Tibial artery (tissue), 4 donors: ENCODE measurements at regions not wholly inside any gene's neighbourhood (a gene's known extent, or its start where the extent isn't known, plus 50 kb on each side); places are given as distances from the start of the nearest gene placed in this dataset.
"Not testable (repeated sequence)": the region's sequence is repeated elsewhere in the genome, so short reads cannot be mapped to it uniquely, and the experiment has no call there.

ENCODE experiments used
- DNase-seq, 2 donors: peaks; one replicate each; pipeline ENCODE4 v3.0.0-alpha.2; 2019
- H3K27ac ChIP-seq, 2 donors: fragments of 200-600 bp; sonication (generic) in 1 of 2; 1 replicate in 1 of 2; 2 replicates in 1 of 2; pipeline ENCODE4 v1.5.1; 2018 to 2019; ENCODE audit warnings: mild to moderate bottlenecking in 1 of 2
- H3K27me3 ChIP-seq, 2 donors: fragments of 200-600 bp; sonication (generic) in 1 of 2; one replicate each; pipeline versions ENCODE4 v1.5.1 to v1.6.0; 2016 to 2019
- H3K36me3 ChIP-seq, 3 donors: fragments of 200-600 bp; sonication (generic) in 2 of 3; one replicate each; pipeline ENCODE4 v1.5.1; 2016 to 2019; ENCODE audit warnings: mild to moderate bottlenecking in 2 of 3
- H3K4me1 ChIP-seq, 4 donors: fragments of 200-600 bp; sonication (generic) in 2 of 4; 1 replicate in 3 of 4; 2 replicates in 1 of 4; pipeline ENCODE4 v1.5.1; 2016 to 2019
- H3K4me3 ChIP-seq, 2 donors: fragments of 200-600 bp; sonication (generic) in 1 of 2; 1 replicate in 1 of 2; 2 replicates in 1 of 2; pipeline ENCODE4 v1.5.1; 2018 to 2019; ENCODE audit warnings: mild to moderate bottlenecking in 2 of 2
- H3K9me3 ChIP-seq, 3 donors: fragments of 200-600 bp; sonication (generic) in 1 of 3; one replicate each; pipeline ENCODE4 v1.5.1; 2016 to 2019
- CTCF ChIP-seq, 2 experiments: fragments of 200-600 bp in 1 of 2; fragments of 450-650 bp in 1 of 2; IDR thresholded peaks; one replicate each; pipeline ENCODE4 v1.5.1; 2017 to 2019; ENCODE audit warnings: antibody characterized with exemption in 2 of 2, mild to moderate bottlenecking in 1 of 2, moderate library complexity in 1 of 2
- intact Hi-C: fragments of 100-400 bp; cut with DNase I; formaldehyde crosslinking; loops from one replicate; pipeline ENCODE4 v1.15.0; 2023; ENCODE audit warnings: low total_unique reads

- intact Hi-C loops = no loop called here
- Histone ChIP-seq H3K27me3 (peaks cover 0 to 22% of the 10 kb centered on the region in 2 donors), H3K4me3 (no peak overlapping the region), H3K4me1 (peaks cover 0 to 6% (median 0%) of the 10 kb centered on the region in 4 donors), H3K27ac (no peak overlapping the region), H3K36me3 (no peaks in the 10 kb centered on the region), H3K9me3 (peaks cover 0 to 7% (median 0%) of the 10 kb centered on the region in 3 donors)
- TF ChIP-seq CTCF (IDR thresholded peaks at IDR 0.05) = no peak
- DNase-seq = peak; percentile 2 to 58
These were observed 50.2 kb downstream of the SMIM38 start for GRCh38 chr11:69205743-69206612.

GRCh38 chr11:69206613-69206965 lies 50.9 kb downstream of the SMIM38 start:
- peaks cover 0 to 21% of the 10 kb centered on the region in 2 donors for H3K27me3 ChIP-seq
- H3K4me1 ChIP-seq, H3K4me3 ChIP-seq, H3K27ac ChIP-seq, H3K36me3 ChIP-seq, H3K9me3 ChIP-seq, intact Hi-C loops: not testable (repeated sequence)
- DNase-seq = peak; percentile 5 to 7

- Histone ChIP-seq H3K27me3 (peaks cover 0 to 14% of the 10 kb centered on the region in 2 donors), H3K4me1 (peaks cover 0 to 6% (median 0%) of the 10 kb centered on the region in 4 donors), H3K36me3 (no peaks in the 10 kb centered on the region), H3K4me3 (no peak overlapping the region), H3K9me3 (peaks cover 0 to 7% (median 0%) of the 10 kb centered on the region in 3 donors), H3K27ac (no peak overlapping the region)
- TF ChIP-seq CTCF (IDR thresholded peaks at IDR 0.05) = no peak
- DNase-seq = peak; percentile 7 to 28
- intact Hi-C loops = no loop called here
These were observed 51.6 kb downstream of the SMIM38 start for GRCh38 chr11:69207165-69207889.

- Histone ChIP-seq H3K36me3 (no peaks in the 10 kb centered on the region), H3K9me3 (peaks cover 0 to 7% (median 0%) of the 10 kb centered on the region in 3 donors), H3K4me3 (no peak overlapping the region), H3K4me1 (peaks cover 0 to 6% (median 0%) of the 10 kb centered on the region in 4 donors), H3K27me3 (peaks cover 0 to 21% of the 10 kb centered on the region in 2 donors), H3K27ac (no peak overlapping the region)
- DNase-seq = peak; percentile 3 to 29
- no peak for TF ChIP-seq CTCF (IDR thresholded peaks at IDR 0.05)
- intact Hi-C loops = no loop called here
These were observed 52.7 kb downstream of the SMIM38 start for GRCh38 chr11:69208190-69209037.

GRCh38 chr11:69209038-69209350 lies 53.3 kb downstream of the SMIM38 start:
- peaks cover 0 to 1% (median 0%) of the 10 kb centered on the region in 4 donors for H3K4me1 ChIP-seq
- intact Hi-C loops = no loop called here
- peaks cover 0 to 7% (median 0%) of the 10 kb centered on the region in 3 donors for H3K9me3 ChIP-seq
- no peak overlapping the region for H3K27ac ChIP-seq
- H3K36me3 ChIP-seq = no peaks in the 10 kb centered on the region
- DNase-seq = peak in 1 of 2 donors; percentile 45
- TF ChIP-seq CTCF (IDR thresholded peaks at IDR 0.05) = no peak
- peaks cover 0 to 21% of the 10 kb centered on the region in 2 donors for H3K27me3 ChIP-seq
- no peak overlapping the region for H3K4me3 ChIP-seq
